HG03095 (cell line): ENCODE measurements at regions not wholly inside any gene's neighbourhood (a gene's known extent, or its start where the extent isn't known, plus 50 kb on each side); places are given as distances from the start of the nearest gene placed in this dataset.

Source experiments
- ATAC-seq: cut with Tn5 transposase; IDR thresholded peaks from one replicate; pipeline ENCODE4 v1.9.1; 2021; ENCODE audit warnings: moderate library complexity; ENCODE audit not compliant: unreplicated experiment

GRCh38 chr5:174877987-174878386 is 153.6 kb downstream of the MSX2 start:
- no peak for ATAC-seq

DNA sequence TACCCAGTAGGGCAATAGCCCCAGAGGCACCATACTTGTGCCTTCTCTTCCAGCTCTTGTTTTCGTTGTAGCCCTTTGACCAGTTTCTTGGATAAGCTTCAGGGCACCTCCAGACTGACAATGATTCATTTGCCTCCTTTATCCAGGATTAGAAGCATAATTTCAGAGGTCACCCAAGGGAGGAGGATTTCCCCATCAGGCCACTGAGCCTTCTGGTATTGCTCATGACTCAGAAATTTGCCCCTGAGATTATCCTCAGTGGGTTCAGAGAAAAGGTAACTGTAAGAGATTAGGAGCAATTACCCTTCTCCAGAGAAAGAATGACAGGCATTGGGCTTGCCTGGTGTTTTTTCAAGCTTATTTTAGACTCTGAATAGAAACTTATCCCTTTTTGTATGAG is 147.9 kb downstream of the MSX2 start:
- ATAC-seq, result no peak

- ATAC-seq, result no peak
Measured at GRCh38 chr5:174852143-174852542, 127.8 kb downstream of the MSX2 start.

DNA sequence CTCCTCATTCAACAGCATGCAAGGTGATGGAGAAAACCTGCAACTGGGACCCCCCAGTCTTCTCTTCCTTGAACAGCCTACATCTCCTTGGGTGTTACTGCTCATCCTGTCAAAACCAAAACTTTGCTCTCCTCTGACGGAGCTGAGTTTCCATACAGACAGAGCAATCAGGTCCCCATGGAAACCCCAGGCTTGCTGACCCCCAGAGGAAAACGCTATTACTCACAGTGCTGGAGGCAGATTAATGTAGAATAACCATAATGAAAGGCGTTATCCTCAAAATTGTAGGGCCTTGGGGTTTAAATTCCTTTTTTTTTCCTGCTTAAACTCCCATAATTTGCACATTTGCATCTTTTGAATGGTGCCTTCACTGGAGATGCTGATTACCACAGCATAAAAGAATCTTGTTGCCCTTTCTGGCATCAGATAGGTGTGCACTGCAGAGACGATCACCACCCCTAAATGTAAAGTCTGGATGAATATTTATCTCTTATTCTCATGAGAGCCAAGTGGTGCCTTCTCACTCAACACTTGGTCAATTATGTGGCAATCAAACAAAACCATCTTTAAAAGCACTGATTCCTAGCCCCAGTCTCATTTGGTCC is 126.3 kb downstream of the MSX2 start:
- ATAC-seq, result no peak

DNA sequence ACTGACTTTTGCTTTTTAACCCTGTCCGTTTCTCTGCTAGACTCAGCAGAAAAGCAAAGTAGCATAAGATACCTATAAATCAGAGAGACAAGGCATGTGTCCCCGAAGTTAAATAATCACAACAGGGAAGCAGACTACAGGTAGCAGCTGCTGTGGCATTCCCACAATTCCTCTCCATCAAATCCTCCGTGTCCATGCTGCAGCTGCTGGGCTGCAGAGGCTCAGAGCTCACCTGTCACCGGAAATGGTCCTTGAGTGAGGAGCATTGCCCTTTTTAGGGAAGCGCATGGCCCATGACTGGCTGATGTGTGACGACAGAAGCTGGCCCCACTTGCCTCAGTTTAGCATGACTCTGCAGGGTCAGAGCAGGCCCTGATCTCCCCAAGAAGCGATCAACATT is 125.0 kb downstream of the MSX2 start:
- ATAC-seq, result no peak

GRCh38 chr5:174844971-174845370 is 120.6 kb downstream of the MSX2 start:
- no peak for ATAC-seq

DNA sequence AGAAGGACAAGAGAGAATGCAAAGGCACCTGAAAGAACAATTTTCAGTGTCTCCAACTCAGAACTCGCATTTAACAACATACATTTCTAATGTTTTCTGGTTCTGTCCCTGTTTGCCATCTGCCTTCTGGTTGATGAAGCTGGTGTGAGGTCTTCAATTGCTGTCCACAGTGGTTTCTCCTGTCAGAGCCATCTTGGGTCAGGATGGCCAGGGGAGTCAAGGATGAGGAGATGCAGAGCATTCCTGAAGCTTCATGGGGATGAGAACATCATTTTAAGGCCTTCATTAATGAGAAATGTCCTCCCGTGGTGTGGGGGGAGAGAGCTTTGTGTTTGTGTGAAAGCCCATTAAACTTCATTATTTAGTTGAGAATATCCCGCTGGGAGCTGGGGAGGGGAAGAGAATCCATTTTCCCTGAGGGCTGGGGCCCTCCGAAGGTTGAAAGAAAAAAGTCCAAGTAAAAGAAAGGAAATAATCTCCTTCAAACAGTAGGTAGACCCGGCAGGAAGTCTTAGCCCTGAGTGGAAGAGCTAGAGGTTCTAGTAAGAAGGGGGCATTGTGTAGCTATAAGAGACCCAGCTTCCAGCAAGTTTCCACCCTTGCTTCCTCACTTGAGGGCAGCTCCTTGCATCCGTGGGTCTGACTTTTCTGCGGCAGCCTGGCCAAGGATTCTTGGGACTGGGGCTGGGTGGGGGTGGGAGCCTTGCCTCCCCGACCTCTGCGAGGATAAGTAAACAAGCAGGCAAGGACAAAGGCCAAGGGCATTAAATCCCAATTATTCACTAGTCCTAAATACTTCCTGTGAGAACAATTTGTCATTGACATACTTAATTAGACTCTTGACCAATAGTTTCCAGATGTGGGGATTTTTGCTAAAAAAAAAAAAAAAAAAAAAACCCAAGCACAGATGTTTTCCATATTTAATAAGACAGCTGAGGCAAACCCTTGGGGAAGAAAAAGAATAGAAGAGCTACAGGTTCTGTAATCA is 119.2 kb downstream of the MSX2 start:
- ATAC-seq, result no peak

DNA sequence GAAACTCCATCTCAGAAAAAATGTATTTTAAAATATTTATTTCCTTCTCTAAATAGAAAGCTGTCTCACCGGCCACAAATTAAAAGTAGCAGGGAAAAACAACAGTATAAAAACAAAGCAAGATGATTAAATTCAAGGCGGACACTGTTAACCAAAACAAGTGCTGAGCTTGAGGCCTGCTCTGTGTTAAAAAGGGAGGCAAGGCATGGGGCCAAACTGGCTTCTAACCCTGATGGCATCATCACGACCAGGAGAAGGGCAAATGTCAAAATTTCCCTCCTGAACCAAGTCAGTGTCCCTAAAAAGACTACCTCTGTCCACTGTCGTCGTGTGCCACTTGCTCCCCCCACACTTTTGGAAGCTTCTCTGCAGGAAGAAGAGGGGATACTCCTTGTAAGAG is 116.1 kb downstream of the MSX2 start:
- no peak for ATAC-seq

DNA sequence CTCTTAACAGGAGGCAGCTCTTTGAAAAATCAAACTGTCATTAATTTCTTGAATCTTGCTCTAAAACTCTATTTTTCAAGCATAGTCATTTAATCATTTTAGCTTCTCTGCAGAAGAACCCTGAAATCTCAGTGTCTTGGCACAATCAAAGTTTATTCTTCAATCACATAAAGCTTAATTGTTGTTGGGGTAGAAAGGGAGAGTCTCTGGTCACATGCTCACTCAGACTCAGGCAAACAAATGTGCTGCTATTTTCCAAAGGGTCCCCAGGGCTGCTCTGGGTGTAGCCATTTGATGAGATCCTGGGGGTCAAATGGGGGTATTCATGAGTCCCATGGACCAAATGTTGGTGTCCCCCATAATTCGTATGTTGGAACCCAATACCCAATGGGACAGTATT is 114.8 kb downstream of the MSX2 start:
- ATAC-seq, result no peak

DNA sequence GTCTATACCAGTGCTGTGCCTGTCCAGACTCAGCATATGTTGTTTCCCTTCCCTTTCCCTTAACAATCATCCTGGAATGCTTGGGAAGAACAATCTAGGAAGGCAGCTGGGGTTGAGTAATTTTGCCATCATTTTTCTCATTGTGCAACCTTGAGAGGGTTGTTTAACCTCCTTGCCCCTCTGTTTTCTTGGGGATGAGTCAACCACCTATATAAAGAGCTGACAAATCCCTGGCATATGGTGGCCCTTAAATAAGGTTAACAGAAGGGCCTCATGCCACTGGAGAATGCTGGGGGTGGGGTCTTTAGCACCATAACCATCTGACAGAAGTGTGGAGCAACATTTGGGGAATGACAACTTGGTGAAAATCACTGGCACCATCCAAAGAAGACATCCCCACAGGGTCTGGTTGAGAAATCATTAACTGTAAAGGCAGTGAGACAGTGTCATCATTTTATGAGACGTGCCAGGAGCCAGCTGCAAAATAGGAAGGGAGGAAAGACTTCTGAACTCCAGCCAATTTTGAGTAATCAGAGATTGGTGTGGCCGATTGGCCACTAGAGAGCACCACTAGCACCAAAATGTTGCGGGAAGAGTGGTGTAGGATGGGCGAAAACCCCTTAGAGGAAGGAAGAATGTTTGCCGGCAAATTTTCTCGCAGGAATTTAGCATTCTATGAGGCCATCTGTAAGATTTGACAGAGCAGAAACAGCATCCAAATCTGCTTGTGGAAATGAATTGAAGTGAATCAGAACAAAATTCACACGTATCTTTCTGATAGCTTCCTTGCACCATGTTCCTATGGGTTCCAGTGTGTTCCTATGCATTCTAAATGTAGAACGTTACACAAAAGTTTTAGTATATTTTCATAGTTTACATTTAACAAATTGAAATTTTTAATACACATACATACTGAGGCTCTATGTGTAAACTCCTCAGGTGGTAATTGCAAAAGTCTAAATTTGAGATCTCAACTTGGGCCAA is 113.8 kb downstream of the MSX2 start:
- no peak for ATAC-seq

DNA sequence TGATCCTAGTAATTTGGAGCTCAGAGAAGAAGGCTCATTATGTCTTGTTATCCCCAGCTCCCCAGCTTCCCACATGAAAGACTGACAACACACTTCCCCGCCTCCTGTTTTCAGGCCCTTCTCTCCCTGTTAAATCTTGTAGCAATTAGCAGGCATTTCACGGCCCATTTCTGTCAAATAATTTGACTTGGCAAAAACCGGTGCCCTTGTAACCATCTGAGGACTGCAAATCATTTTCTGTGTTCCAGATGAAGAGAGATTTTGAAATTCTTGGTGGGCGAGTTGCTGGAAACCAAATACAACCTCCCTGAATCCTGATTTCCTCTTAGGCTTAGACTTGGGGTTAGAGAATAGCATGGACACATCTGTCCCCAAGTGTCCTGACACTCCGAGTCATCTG is 109.7 kb downstream of the MSX2 start:
- no peak for ATAC-seq

- no peak for ATAC-seq
Measured at GRCh38 chr5:174832811-174833210, 108.4 kb downstream of the MSX2 start.

DNA sequence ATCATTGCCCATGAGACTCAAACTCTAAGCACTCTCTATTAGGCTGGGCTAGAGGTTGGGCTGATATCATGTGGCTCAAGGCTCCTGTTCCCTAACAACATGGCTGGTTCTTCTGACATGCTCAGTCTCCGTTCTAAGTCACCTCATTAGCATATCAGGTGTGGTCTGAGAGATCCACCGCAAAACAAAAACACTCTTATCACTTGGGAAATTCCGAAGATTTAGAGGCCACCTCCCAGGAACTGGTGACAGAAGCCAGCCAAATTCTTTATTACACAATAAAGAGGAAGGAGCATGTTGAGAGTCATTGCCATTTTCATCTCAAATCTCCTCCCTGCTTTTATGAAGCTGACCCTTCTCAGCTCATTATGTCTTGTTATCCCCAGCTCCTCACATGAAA is 107.6 kb downstream of the MSX2 start:
- no peak for ATAC-seq

GRCh38 chr5:174831031-174831660 is 106.8 kb downstream of the MSX2 start:
- no peak for ATAC-seq

- ATAC-seq, result no peak
Measured at GRCh38 chr5:174829511-174829864, 105.1 kb downstream of the MSX2 start.

DNA sequence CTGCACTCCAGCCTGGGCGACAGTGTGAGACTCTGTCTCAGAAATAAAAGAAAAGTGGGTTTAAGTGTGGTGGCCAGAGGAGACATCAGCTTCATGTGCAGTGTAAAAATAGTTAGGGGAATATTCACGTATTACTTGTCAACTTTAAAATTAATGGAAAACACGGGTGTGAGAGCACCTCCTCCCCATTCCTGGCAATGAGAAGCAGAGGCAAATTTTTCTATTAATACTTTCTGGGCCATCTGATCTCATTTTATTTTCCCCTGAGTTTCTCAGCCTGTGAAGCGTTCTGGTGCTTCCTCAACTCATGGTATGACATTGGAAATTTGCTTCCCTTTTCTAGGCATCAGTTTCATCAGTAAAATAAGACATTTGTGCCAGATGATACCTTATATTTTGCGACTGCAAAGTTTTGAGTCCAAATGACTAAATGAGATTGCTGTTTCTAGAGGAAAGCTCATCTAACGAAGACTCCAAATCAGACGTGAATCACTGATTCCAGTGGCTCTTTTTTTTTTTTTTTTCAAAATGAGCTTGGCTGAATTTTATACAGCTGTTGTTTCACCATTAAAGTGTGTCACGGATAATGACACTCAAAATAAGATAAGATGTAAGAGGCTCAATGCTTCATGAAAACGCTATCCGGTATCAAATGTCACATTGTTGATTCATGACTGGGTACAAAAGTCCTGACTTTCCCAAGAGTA is 104.6 kb downstream of the MSX2 start:
- no peak for ATAC-seq

GRCh38 chr5:174827558-174827957 is 103.2 kb downstream of the MSX2 start:
- ATAC-seq, result no peak

DNA sequence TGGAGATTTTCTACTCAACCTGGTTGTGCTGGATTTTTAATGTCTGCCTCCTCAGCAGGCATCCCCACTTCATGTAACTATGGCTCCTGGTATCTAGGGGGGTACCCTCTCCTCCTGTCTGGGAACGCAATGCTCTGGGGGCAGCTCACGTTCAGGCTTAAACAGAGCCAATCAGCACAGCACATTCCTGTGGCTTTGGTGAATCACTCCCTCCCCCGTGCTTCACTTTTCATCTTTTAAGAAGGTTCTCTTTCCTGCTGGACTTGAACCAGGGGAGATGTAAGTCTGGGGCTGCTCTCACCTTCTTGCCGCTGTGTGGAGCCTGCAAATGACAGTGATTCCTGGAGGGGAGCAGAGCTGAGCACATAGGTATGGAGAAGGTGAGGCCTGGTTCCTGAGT is 101.2 kb downstream of the MSX2 start:
- ATAC-seq, result no peak

DNA sequence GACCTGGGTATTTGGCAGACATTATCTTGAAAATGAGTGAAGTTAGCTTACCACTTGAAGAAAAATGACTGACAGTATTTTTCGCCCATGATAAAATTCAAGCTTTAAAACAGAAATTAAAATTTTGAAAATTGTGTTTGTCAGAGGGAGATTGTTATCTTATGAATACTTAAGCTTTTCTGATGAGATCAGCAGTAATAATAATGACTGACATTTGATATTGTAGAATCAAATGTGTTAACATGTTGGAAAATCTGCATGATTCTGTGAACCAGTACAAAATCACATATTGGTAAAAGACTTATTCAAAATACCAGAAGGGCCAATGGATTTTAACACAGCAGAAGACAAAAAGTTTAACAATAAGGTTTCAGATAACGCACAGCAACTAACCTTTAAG is 94.0 kb downstream of the MSX2 start:
- ATAC-seq, result no peak

- no peak for ATAC-seq
Measured at GRCh38 chr5:174817610-174818009, 93.2 kb downstream of the MSX2 start.
